Spleen (tissue), 11 donors: ENCODE measurements at regions not wholly inside any gene's neighbourhood (a gene's known extent, or its start where the extent isn't known, plus 50 kb on each side); places are given as distances from the start of the nearest gene placed in this dataset.

Experiments used
- DNase-seq: peaks from one replicate; pipeline ENCODE4 v3.0.0-alpha.2; 2020
- H3K27ac ChIP-seq, 8 donors: fragments of 200-600 bp; sonication (generic) in 7 of 8; 1 replicate in 4 of 8; 2 replicates in 4 of 8; pipeline versions ENCODE4 v1.5.0 to v1.8.0; 2016 to 2021; ENCODE audit warnings: inconsistent platforms in 4 of 8, mild to moderate bottlenecking in 4 of 8, moderate library complexity in 1 of 8
- H3K27me3 ChIP-seq, 7 donors: fragments of 200-600 bp; sonication (generic) in 6 of 7; replicated peaks in 1 of 7; 1 replicate in 4 of 7; 2 replicates in 3 of 7; pipeline versions ENCODE4 v1.5.0 to v1.8.0; 2016 to 2021; ENCODE audit warnings: inconsistent platforms in 3 of 7, mild to moderate bottlenecking in 1 of 7
- H3K36me3 ChIP-seq, 6 donors: fragments of 200-600 bp; sonication (generic) in 5 of 6; 1 replicate in 4 of 6; 2 replicates in 2 of 6; pipeline versions ENCODE4 v1.5.0 to v1.8.0; 2016 to 2021; ENCODE audit warnings: inconsistent platforms in 2 of 6
- H3K4me1 ChIP-seq, 6 donors: fragments of 200-600 bp; sonication (generic) in 5 of 6; 1 replicate in 3 of 6; 2 replicates in 3 of 6; pipeline versions ENCODE4 v1.5.0 to v1.8.0; 2016 to 2021; ENCODE audit warnings: inconsistent platforms in 3 of 6
- H3K4me3 ChIP-seq, 8 donors: fragments of 200-600 bp; sonication (generic) in 7 of 8; 1 replicate in 4 of 8; 2 replicates in 4 of 8; pipeline versions ENCODE4 v1.5.0 to v1.8.0; 2016 to 2021; ENCODE audit warnings: inconsistent platforms in 4 of 8, mild to moderate bottlenecking in 4 of 8, moderate library complexity in 2 of 8
- H3K9me3 ChIP-seq, 8 donors: fragments of 200-600 bp; sonication (generic) in 7 of 8; 1 replicate in 4 of 8; 2 replicates in 4 of 8; pipeline versions ENCODE4 v1.5.0 to v1.8.0; 2016 to 2021; ENCODE audit warnings: inconsistent platforms in 4 of 8
- CTCF ChIP-seq, 11 experiments: fragments of 200-600 bp in 7 of 11; fragments of 450-650 bp in 4 of 11; sonication (generic) in 4 of 11; IDR thresholded peaks in 8 of 11; conservative IDR thresholded peaks in 3 of 11; 1 replicate in 7 of 11; 2 replicates in 4 of 11; pipeline versions ENCODE4 v1.4.0 to v1.8.0; 2016 to 2021; ENCODE audit warnings: antibody characterized with exemption in 11 of 11, inconsistent platforms in 4 of 11, mild to moderate bottlenecking in 1 of 11
- POLR2A ChIP-seq, 3 donors: fragments of 450-650 bp; IDR thresholded peaks; one replicate each; pipeline ENCODE4 v1.5.1; 2017; ENCODE audit warnings: antibody characterized with exemption in 3 of 3, mild to moderate bottlenecking in 1 of 3
- POLR2AphosphoS5 ChIP-seq, 3 donors: sonication (generic); formaldehyde crosslinking; IDR thresholded peaks; one replicate each; pipeline ENCODE4 v1.5.1; 2017; ENCODE audit warnings: antibody characterized with exemption in 3 of 3
- WGBS, 5 donors: extraction: QIAGEN DNeasy Blood & Tissue Kit in 3 of 5; methylation state at CpG; one replicate each; pipeline versions ENCODE4 v1.1.5 to v1.1.7; 2013 to 2018; 5-methylcytosine and 5-hydroxymethylcytosine counted together
- intact Hi-C: fragments of 100-400 bp; cut with DNase I; formaldehyde crosslinking; loops from one replicate; pipeline ENCODE4 v1.15.0; 2023; ENCODE audit warnings: low total_unique reads
- donor health status: healthy with polysubstance abuse.
- donor health status: DM: no; HTN: no; CAD: no; lungs with moderate emphysema.
- donor health status: DM: no; HTN: no; CAD: no.
- donor health status: Bipolar disorder and iron deficiency.
- donor health status: healthy.
- donor health status: DM: no; HTN: no; CAD: no.
- donor health status: DM: yes; HTN: yes; CAD: no.

- H3K4me1 ChIP-seq, result no peaks in the 10 kb centered on the region
- intact Hi-C loops, result no loop called here
- no peak for DNase-seq
- H3K9me3 ChIP-seq, result no peaks in the 10 kb centered on the region
- no peak for TF ChIP-seq POLR2AphosphoS5 (IDR thresholded peaks at IDR 0.05)
- no peak for TF ChIP-seq POLR2A (IDR thresholded peaks at IDR 0.05)
- no peak for TF ChIP-seq CTCF (IDR thresholded peaks at IDR 0.05 in 8 of 11, conservative IDR thresholded peaks at IDR 0.05 in 3 of 11)
- H3K36me3 ChIP-seq, result no peaks in the 10 kb centered on the region
- H3K27ac ChIP-seq, result no peak overlapping the region
- H3K27me3 ChIP-seq, result no peaks in the 10 kb centered on the region
- no peak overlapping the region for H3K4me3 ChIP-seq
- WGBS, 5 donors, result 73 to 93% (median 87%) methylated on average over 1 of the region's 1 CpG
Observed at GRCh38 chr5:125377141-125377540, 630.7 kb upstream of the ZNF608 start.

GRCh38 chr5:125381290-125381689 is 634.9 kb upstream of the ZNF608 start:
- WGBS, 5 donors, result 28 to 97% (median 82%) methylated on average over 2 to 6 of the region's 6 CpGs
- Histone ChIP-seq H3K36me3 (no peaks in the 10 kb centered on the region), H3K27me3 (no peaks in the 10 kb centered on the region), H3K4me3 (no peak overlapping the region), H3K27ac (no peak overlapping the region), H3K9me3 (no peaks in the 10 kb centered on the region), H3K4me1 (no peaks in the 10 kb centered on the region)
- no peak for DNase-seq
- intact Hi-C loops, result no loop called here
- TF ChIP-seq POLR2A (IDR thresholded peaks at IDR 0.05), result no peak
- no peak for TF ChIP-seq POLR2AphosphoS5 (IDR thresholded peaks at IDR 0.05)
- TF ChIP-seq CTCF (IDR thresholded peaks at IDR 0.05 in 8 of 11, conservative IDR thresholded peaks at IDR 0.05 in 3 of 11), result no peak

GRCh38 chr5:125384071-125384470 is 637.6 kb upstream of the ZNF608 start:
- no peaks in the 10 kb centered on the region for H3K9me3 ChIP-seq
- H3K36me3 ChIP-seq, result no peaks in the 10 kb centered on the region
- H3K4me3 ChIP-seq, result no peak overlapping the region
- WGBS, 5 donors, result 74 to 93% (median 87%) methylated on average over 1 of the region's 1 CpG
- intact Hi-C loops, result no loop called here
- H3K4me1 ChIP-seq, result no peaks in the 10 kb centered on the region
- TF ChIP-seq POLR2A (IDR thresholded peaks at IDR 0.05) (no peak), CTCF (IDR thresholded peaks at IDR 0.05 in 8 of 11, conservative IDR thresholded peaks at IDR 0.05 in 3 of 11) (no peak), POLR2AphosphoS5 (IDR thresholded peaks at IDR 0.05) (no peak)
- no peak for DNase-seq
- no peak overlapping the region for H3K27ac ChIP-seq
- no peaks in the 10 kb centered on the region for H3K27me3 ChIP-seq

- Histone ChIP-seq H3K4me3 (no peak overlapping the region), H3K36me3 (no peaks in the 10 kb centered on the region), H3K4me1 (no peaks in the 10 kb centered on the region), H3K27me3 (no peaks in the 10 kb centered on the region), H3K27ac (no peak overlapping the region), H3K9me3 (no peaks in the 10 kb centered on the region)
- no peak for DNase-seq
- 18 to 37% (median 28%) methylated on average over 2 of the region's 2 CpGs for WGBS, 5 donors
- intact Hi-C loops, result no loop called here
- TF ChIP-seq CTCF (IDR thresholded peaks at IDR 0.05 in 8 of 11, conservative IDR thresholded peaks at IDR 0.05 in 3 of 11) (no peak), POLR2A (IDR thresholded peaks at IDR 0.05) (no peak), POLR2AphosphoS5 (IDR thresholded peaks at IDR 0.05) (no peak)
Observed at GRCh38 chr5:125390326-125390725, 643.9 kb upstream of the ZNF608 start.
